ENCODE measurements at regions not wholly inside any gene's neighbourhood (a gene's known extent, or its start where the extent isn't known, plus 50 kb on each side); places are given as distances from the start of the nearest gene placed in this dataset.

- no peak for TF ChIP-seq ETS1 (CRISPR knock-in tag; IDR thresholded peaks at IDR 0.05)
- TF ChIP-seq RCOR2 (CRISPR knock-in tag; IDR thresholded peaks at IDR 0.05): peak; percentile 17; the same call in 1 of the 2 replicates
- TF ChIP-seq NR2F1 (CRISPR knock-in tag; IDR thresholded peaks at IDR 0.05): no peak
- TF ChIP-seq ZNF670 (CRISPR knock-in tag; IDR thresholded peaks at IDR 0.05; ENCODE audit: borderline replicate concordance): no peak
- TF ChIP-seq MZF1 (CRISPR knock-in tag; IDR thresholded peaks at IDR 0.05; ENCODE audit: borderline replicate concordance): no peak
- TF ChIP-seq ZNF510 (CRISPR knock-in tag; IDR thresholded peaks at IDR 0.05; ENCODE audit: low read depth): no peak
- no peak for TF ChIP-seq AFF4 (CRISPR knock-in tag; IDR thresholded peaks at IDR 0.05)
- TF ChIP-seq CEBPZ (IDR thresholded peaks at IDR 0.05; ENCODE audit: low read length): no peak
- TF ChIP-seq KDM6A (CRISPR knock-in tag; IDR thresholded peaks at IDR 0.05; ENCODE audit: low read depth): peak; percentile 32; the same call in 1 of the 2 replicates
- TF ChIP-seq BRF2 (CRISPR knock-in tag; IDR thresholded peaks at IDR 0.05): no peak
- TF ChIP-seq ZNF121 (CRISPR knock-in tag; IDR thresholded peaks at IDR 0.05): no peak
- TF ChIP-seq CHD4 (IDR thresholded peaks at IDR 0.05; ENCODE audit: borderline replicate concordance, low read length): no peak
- no peak for TF ChIP-seq ZNF879 (CRISPR knock-in tag; IDR thresholded peaks at IDR 0.05)
- peak; percentile 76 for TF ChIP-seq MAX (IDR thresholded peaks at IDR 0.05)
- no peak for TF ChIP-seq ZNF562 (CRISPR knock-in tag; IDR thresholded peaks at IDR 0.05; ENCODE audit: borderline replicate concordance)
- peak; percentile 34 for TF ChIP-seq RARA (CRISPR knock-in tag; IDR thresholded peaks at IDR 0.05)
- no peak for TF ChIP-seq ZNF326 (CRISPR knock-in tag; IDR thresholded peaks at IDR 0.05; ENCODE audit: borderline replicate concordance)
- TF ChIP-seq ZNF282 (IDR thresholded peaks at IDR 0.05; ENCODE audit: partially characterized antibody): no peak
- TF ChIP-seq IRX3 (CRISPR knock-in tag; IDR thresholded peaks at IDR 0.05; ENCODE audit: borderline replicate concordance, low read depth): no peak
- TF ChIP-seq ZNF782 (CRISPR knock-in tag; IDR thresholded peaks at IDR 0.05; ENCODE audit: borderline replicate concordance): no peak
These were observed 301.5 kb downstream of the FZD1 start (continued) for GRCh38 chr7:91565499-91566401.

Measured in HepG2 (cell line).